Stimulated activated CD4-positive, alpha-beta T cell treated with anti-CD3 and anti-CD28 coated beads, Interleukin-4, amount 100 ng/mL, for 48 hours (primary cell): ENCODE measurements at regions not wholly inside any gene's neighbourhood (a gene's known extent, or its start where the extent isn't known, plus 50 kb on each side); places are given as distances from the start of the nearest gene placed in this dataset.

ENCODE experiments used
- DNase-seq, 2 donors: peaks; one replicate each; pipeline ENCODE4 v3.0.0-alpha.2; 2020; ENCODE audit warnings: low read depth in 2 of 2

GRCh38 chr16:73817526-73818324, 478.9 kb upstream of the PSMD7 start:
- no peak for DNase-seq

- DNase-seq: no peak
Observed at GRCh38 chr16:73813527-73813926, 483.1 kb upstream of the PSMD7 start.

GRCh38 chr16:73804456-73804855, 492.2 kb upstream of the PSMD7 start:
- no peak for DNase-seq

- no peak for DNase-seq
Observed at GRCh38 chr16:73798471-73798870, 498.1 kb upstream of the PSMD7 start.

- DNase-seq: no peak
Observed at GRCh38 chr16:73797115-73797514, 499.5 kb upstream of the PSMD7 start.

- no peak for DNase-seq
Observed at GRCh38 chr16:73796241-73796640, 500.4 kb upstream of the PSMD7 start.

- no peak for DNase-seq
Observed at GRCh38 chr16:73794994-73795393, 501.6 kb upstream of the PSMD7 start.

- DNase-seq: no peak
Observed at GRCh38 chr16:73793871-73794437, 502.7 kb upstream of the PSMD7 start.

- no peak for DNase-seq
Observed at GRCh38 chr16:73793260-73793659, 503.4 kb upstream of the PSMD7 start.

- no peak for DNase-seq
Observed at GRCh38 chr16:73792199-73793020, 504.2 kb upstream of the PSMD7 start.

- no peak for DNase-seq
Observed at GRCh38 chr16:73781297-73781696, 515.3 kb upstream of the PSMD7 start.

- DNase-seq: no peak
Observed at GRCh38 chr16:73778887-73779286, 517.7 kb upstream of the PSMD7 start.

GRCh38 chr16:73775841-73776388, 520.7 kb upstream of the PSMD7 start:
- DNase-seq: no peak

GRCh38 chr16:73771196-73772064, 525.2 kb upstream of the PSMD7 start:
- no peak for DNase-seq

GRCh38 chr16:73768786-73769203, 527.8 kb upstream of the PSMD7 start:
- no peak for DNase-seq

- DNase-seq: no peak
Observed at GRCh38 chr16:73764321-73764720, 532.3 kb upstream of the PSMD7 start.

GRCh38 chr16:73756289-73757178, 540.1 kb upstream of the PSMD7 start:
- DNase-seq: no peak

- DNase-seq: no peak
Observed at GRCh38 chr16:73753931-73754330, 542.7 kb upstream of the PSMD7 start.

- no peak for DNase-seq
Observed at GRCh38 chr16:73750639-73751038, 546.0 kb upstream of the PSMD7 start.

GRCh38 chr16:73747328-73747727, 549.3 kb upstream of the PSMD7 start:
- no peak for DNase-seq
